ENCODE measurements at regions not wholly inside any gene's neighbourhood (a gene's known extent, or its start where the extent isn't known, plus 50 kb on each side); places are given as distances from the start of the nearest gene placed in this dataset.

- TF ChIP-seq RAD21 (IDR thresholded peaks at IDR 0.05; ENCODE audit: low read depth) = no peak
- TF ChIP-seq TAF1 (IDR thresholded peaks at IDR 0.05; ENCODE audit: low read depth) = no peak
- no peak for TF ChIP-seq EP300 (IDR thresholded peaks at IDR 0.05; ENCODE audit: borderline replicate concordance)
These were observed 118.8 kb upstream of the FRMD1 start for GRCh38 chr6:168197636-168198301.

Data from Ishikawa (cell line).